ENCODE measurements at regions not wholly inside any gene's neighbourhood (a gene's known extent, or its start where the extent isn't known, plus 50 kb on each side); places are given as distances from the start of the nearest gene placed in this dataset.

- TF ChIP-seq CTCF (IDR thresholded peaks at IDR 0.05) (no peak), POLR2AphosphoS5 (IDR thresholded peaks at IDR 0.05) (no peak)
Observed at GRCh38 chr10:33459602-33460001, 125.1 kb upstream of the NRP1 start.
